Endothelial cell (in vitro differentiated cells): ENCODE measurements at regions not wholly inside any gene's neighbourhood (a gene's known extent, or its start where the extent isn't known, plus 50 kb on each side); places are given as distances from the start of the nearest gene placed in this dataset.
"Not testable (repeated sequence)": the region's sequence is repeated elsewhere in the genome, so short reads cannot be mapped to it uniquely, and the experiment has no call there.

Source experiments
- DNase-seq: peaks from one replicate; pipeline ENCODE4 v3.0.0; 2021; ENCODE audit warnings: low spot score
- H3K27ac Mint-ChIP-seq: one replicate; pipeline ENCODE4 v1.8.0; 2021; ENCODE audit warnings: mixed read lengths, inconsistent platforms; ENCODE audit not compliant: unreplicated experiment
- H3K27me3 Mint-ChIP-seq: one replicate; pipeline ENCODE4 v1.8.0; 2021; ENCODE audit warnings: mild to moderate bottlenecking, moderate library complexity, mixed read lengths, inconsistent platforms; ENCODE audit not compliant: unreplicated experiment
- H3K36me3 Mint-ChIP-seq: one replicate; pipeline ENCODE4 v1.8.0; 2021; ENCODE audit warnings: mild to moderate bottlenecking, low read depth, mixed read lengths, inconsistent platforms; ENCODE audit not compliant: unreplicated experiment
- H3K4me1 Mint-ChIP-seq: one replicate; pipeline ENCODE4 v1.8.0; 2021; ENCODE audit warnings: mild to moderate bottlenecking, mixed read lengths, inconsistent platforms; ENCODE audit not compliant: unreplicated experiment
- H3K4me3 Mint-ChIP-seq: one replicate; pipeline ENCODE4 v1.8.0; 2021; ENCODE audit warnings: mild to moderate bottlenecking, mixed read lengths, inconsistent platforms; ENCODE audit not compliant: unreplicated experiment
- H3K9me3 Mint-ChIP-seq: one replicate; pipeline ENCODE4 v1.8.0; 2021; ENCODE audit warnings: mixed read lengths, inconsistent platforms; ENCODE audit not compliant: unreplicated experiment
- TF ChIP-seq, protein P1 (sequence below): fragments of 200-600 bp; sonication (generic); IDR thresholded peaks from one replicate; pipeline ENCODE4 v1.5.0; 2021; ENCODE audit warnings: antibody characterized with exemption; ENCODE audit not compliant: unreplicated experiment

DNA sequence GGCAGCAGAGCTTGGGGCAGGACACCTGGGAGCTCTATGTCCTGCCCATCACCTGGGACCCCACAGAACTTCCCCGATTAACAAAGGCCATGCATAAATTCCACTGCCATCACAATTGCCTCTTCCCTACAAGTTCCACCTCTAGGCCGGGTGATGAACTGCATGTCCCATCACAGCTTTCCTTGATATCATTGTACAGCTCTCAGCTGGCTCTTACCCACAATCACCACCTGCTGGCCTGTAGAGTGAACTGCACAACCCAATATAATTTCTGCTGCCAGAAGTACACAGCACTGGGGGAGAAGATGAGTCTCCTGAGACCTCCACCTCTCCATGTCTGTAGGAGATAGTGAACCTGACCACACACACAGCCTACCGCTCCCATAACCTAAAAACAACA is 285.0 kb upstream of the AADAT start:
- Mint-ChIP-seq H3K4me3 (no peak overlapping the region), H3K36me3 (no peaks in the 10 kb centered on the region), H3K9me3 (peaks cover 4% of the 10 kb centered on the region), H3K4me1 (no peaks in the 10 kb centered on the region), H3K27me3 (no peaks in the 10 kb centered on the region), H3K27ac (no peak overlapping the region)
- DNase-seq: peak; percentile 37
- TF ChIP-seq, protein P1, sequence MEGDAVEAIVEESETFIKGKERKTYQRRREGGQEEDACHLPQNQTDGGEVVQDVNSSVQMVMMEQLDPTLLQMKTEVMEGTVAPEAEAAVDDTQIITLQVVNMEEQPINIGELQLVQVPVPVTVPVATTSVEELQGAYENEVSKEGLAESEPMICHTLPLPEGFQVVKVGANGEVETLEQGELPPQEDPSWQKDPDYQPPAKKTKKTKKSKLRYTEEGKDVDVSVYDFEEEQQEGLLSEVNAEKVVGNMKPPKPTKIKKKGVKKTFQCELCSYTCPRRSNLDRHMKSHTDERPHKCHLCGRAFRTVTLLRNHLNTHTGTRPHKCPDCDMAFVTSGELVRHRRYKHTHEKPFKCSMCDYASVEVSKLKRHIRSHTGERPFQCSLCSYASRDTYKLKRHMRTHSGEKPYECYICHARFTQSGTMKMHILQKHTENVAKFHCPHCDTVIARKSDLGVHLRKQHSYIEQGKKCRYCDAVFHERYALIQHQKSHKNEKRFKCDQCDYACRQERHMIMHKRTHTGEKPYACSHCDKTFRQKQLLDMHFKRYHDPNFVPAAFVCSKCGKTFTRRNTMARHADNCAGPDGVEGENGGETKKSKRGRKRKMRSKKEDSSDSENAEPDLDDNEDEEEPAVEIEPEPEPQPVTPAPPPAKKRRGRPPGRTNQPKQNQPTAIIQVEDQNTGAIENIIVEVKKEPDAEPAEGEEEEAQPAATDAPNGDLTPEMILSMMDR: peak; percentile 72

DNA sequence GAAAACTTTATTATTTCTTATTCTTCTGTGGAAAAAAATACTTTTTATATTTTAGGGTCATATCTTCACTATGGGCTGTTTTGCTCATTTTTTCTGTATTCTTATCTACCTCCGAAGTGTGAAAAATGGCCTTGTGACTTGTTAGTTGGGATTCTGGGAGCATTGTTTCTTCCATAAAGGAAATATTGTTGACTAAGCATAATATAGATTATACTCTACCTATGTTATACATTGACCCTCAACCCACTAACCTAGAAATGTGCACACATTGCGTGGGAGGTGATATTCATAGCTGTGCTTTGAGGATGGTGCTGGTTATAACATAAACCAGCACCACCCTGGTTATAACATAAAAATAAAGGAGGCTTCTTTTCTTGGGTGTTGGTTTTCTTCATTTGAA is 259.2 kb upstream of the AADAT start:
- Mint-ChIP-seq H3K9me3 (no peaks in the 10 kb centered on the region), H3K4me1 (no peaks in the 10 kb centered on the region), H3K27ac (no peak overlapping the region), H3K27me3 (peaks cover 1% of the 10 kb centered on the region), H3K36me3 (no peaks in the 10 kb centered on the region), H3K4me3 (no peak overlapping the region)
- DNase-seq: no peak
- TF ChIP-seq, protein P1: no peak

DNA sequence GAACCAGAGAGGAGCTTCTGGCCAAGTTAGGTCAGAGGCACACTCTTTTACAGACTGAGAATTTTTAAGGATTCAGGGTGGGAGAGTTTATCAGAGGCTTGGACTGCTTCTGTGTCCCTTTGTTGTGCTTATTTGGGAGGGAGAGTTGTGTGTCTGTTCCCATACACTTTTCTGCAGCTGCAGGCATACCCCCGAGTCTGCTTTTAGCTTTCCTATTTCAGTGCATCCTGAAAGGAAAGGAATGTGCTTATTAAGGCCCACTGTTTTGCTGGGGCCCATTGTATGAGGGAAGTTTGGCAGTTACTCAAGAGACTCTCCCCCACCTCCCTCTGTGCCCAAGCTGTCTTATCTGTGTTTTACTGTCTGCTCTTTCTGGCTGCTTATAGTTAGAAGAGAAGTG is 257.4 kb upstream of the AADAT start:
- DNase-seq, H3K4me3 Mint-ChIP-seq, H3K27me3 Mint-ChIP-seq, H3K9me3 Mint-ChIP-seq, H3K36me3 Mint-ChIP-seq, H3K4me1 Mint-ChIP-seq, H3K27ac Mint-ChIP-seq: not testable (repeated sequence)

DNA sequence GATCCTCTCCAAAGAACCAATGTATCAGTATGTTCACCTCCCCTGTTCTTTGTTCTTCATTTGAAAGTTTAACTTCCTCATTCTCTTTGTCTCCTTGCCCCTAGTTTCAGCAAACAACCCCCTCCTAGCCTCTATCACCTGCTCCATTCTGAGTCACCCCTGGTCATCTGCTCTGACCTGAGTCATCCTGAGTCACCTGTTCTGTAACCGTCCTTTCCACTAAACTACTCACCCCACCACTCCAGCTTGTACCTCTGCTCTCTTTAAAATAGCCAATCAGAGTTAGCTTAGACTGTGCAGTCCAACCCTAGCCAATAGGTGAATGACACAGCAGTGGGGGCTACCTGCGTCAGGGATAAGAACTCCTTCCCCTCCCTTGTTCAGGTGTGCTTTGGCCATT is 249.8 kb upstream of the AADAT start:
- Mint-ChIP-seq H3K9me3 (peaks cover 9% of the 10 kb centered on the region), H3K27ac (no peak overlapping the region), H3K4me1 (no peaks in the 10 kb centered on the region), H3K4me3 (no peak overlapping the region), H3K27me3 (no peaks in the 10 kb centered on the region), H3K36me3 (no peaks in the 10 kb centered on the region)
- no peak for DNase-seq
- TF ChIP-seq, protein P1: no peak

DNA sequence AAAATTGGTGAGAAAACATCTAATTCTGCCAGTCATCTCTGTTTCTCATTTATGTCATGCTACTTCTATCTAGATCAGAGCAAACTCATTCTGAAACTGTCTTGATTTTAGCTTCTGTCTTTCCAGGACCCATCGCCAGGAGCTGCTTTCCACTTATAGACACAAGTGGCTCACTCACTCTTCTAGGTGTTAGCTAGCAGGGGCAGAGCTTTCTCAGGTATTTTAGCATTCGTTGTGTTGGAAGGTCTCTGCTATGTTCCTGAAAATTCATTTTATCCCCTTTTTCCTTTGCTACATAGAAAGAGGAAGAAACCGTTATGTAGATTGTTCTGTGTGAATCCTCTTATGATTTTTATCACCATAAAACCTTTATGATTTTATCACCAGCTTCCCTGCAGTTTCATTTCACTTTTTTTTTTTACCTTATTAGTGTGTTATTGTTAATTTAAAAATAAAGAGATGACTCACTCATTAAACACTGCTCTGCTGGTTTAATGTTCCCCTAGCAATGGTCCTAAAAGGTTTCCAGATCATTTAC is 246.6 kb upstream of the AADAT start:
- H3K9me3 Mint-ChIP-seq: peaks cover 9% of the 10 kb centered on the region
- H3K36me3 Mint-ChIP-seq: no peaks in the 10 kb centered on the region
- DNase-seq: no peak
- H3K4me3 Mint-ChIP-seq: no peak overlapping the region
- H3K27me3 Mint-ChIP-seq: no peaks in the 10 kb centered on the region
- TF ChIP-seq, protein P1: no peak
- H3K4me1 Mint-ChIP-seq: no peaks in the 10 kb centered on the region
- no peak overlapping the region for H3K27ac Mint-ChIP-seq
